ENCODE measurements at regions not wholly inside any gene's neighbourhood (a gene's known extent, or its start where the extent isn't known, plus 50 kb on each side); places are given as distances from the start of the nearest gene placed in this dataset.

DNA sequence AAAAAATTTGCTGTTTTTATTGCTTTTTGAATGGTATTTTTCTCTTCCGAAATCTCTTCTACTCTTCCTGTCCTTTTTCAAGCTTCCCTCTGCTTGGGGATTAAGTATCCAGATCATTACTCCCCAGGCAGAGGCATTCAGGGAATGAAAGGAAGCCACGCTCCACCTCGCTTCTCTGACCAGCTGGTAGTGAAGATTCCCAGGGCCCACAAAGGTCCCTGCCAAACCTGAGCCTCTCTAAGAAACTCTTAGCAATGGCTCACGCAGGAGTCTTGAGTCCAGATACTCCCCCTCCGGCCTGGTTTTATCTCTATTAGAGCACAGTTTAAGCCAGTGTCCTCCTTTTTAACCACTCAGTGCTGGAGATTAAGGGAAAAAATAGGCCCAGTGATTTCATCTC, 51.4 kb upstream of the SOD3 start:
- Histone ChIP-seq H3K36me3 (ENCODE audit: insufficient read depth, low read depth, low read length) (no peaks in the 10 kb centered on the region), H3K9ac (ENCODE audit: low read depth, low read length) (no peak overlapping the region), H3K9me3 (ENCODE audit: insufficient read depth, low read depth, low read length) (no peaks in the 10 kb centered on the region), H3K27me3 (ENCODE audit: insufficient read depth, low read length) (no peaks in the 10 kb centered on the region), H3K27ac (ENCODE audit: low read length) (no peak overlapping the region), H3K4me1 (ENCODE audit: insufficient read depth, low read length) (peaks cover 10% of the 10 kb centered on the region; the same call in 1 of the 2 replicates), H3K4me3 (ENCODE audit: low read length) (no peak overlapping the region)

DNA sequence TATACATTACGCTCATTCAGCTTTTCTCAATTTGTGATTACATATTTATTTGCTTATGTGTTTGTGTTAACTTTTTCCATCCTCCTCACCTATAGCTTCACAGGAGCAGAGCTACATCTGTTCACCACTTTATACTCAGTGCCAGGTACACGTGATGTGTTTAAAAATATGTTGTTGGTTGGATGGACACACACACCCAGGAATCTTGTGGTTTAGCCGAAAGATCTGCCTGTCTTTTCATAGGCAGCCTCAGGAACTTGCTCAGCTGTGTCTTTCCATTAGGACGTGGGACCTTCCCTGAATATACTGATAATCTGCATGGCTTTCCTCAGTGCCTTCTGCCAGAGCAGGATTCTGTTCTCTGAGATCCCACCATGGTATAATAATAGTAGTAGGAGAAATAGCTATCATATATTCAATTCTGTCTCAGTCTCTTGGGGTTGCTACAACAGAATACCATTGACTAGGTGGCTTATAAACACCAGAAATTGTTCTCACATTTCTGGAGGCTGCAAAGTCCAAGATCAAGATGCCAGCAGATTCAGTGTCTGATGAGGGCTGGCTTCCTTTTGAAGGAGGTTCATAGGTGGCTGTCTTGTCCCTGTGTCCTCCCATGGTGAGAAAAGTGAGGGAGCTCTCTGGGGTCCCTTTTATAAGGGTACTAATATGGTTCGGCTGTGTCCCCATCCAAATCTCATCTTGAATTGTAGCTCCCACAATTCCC, 50.0 kb upstream of the SOD3 start:
- H3K9me3 ChIP-seq (ENCODE audit: insufficient read depth, low read depth, low read length) = no peaks in the 10 kb centered on the region
- no peak overlapping the region for H3K4me3 ChIP-seq (ENCODE audit: low read length)
- no peaks in the 10 kb centered on the region for H3K36me3 ChIP-seq (ENCODE audit: insufficient read depth, low read depth, low read length)
- no peak overlapping the region for H3K9ac ChIP-seq (ENCODE audit: low read depth, low read length)
- peaks cover 10% of the 10 kb centered on the region; the same call in 1 of the 2 replicates for H3K4me1 ChIP-seq (ENCODE audit: insufficient read depth, low read length)
- H3K27me3 ChIP-seq (ENCODE audit: insufficient read depth, low read length) = no peaks in the 10 kb centered on the region
- no peak overlapping the region for H3K27ac ChIP-seq (ENCODE audit: low read length)

All from iPS-20b (cell line).